HEK293 (cell line): ENCODE measurements at regions not wholly inside any gene's neighbourhood (a gene's known extent, or its start where the extent isn't known, plus 50 kb on each side); places are given as distances from the start of the nearest gene placed in this dataset.
A peak's percentile ranks its signal among the peaks of the same experiment; 100 is the strongest.

ENCODE experiments used
- ZNF530 ChIP-seq: fragments of 450-650 bp; formaldehyde crosslinking; IDR thresholded peaks from 2 replicates; pipeline ENCODE4 v1.5.1; 2016; ENCODE audit warnings: low read depth, missing biosample characterization, missing genetic modification characterization
- ZNF768 ChIP-seq: fragments of 450-650 bp; formaldehyde crosslinking; IDR thresholded peaks from 2 replicates; pipeline ENCODE4 v1.5.1; 2018; ENCODE audit warnings: missing biosample characterization, mild to moderate bottlenecking, missing genetic modification characterization
- TF ChIP-seq, protein P1 (sequence below): fragments of 450-650 bp; formaldehyde crosslinking; IDR thresholded peaks from 2 replicates; pipeline ENCODE4 v1.5.1; 2016; ENCODE audit warnings: missing biosample characterization, missing genetic modification characterization
- TF ChIP-seq, protein P2 (sequence below): fragments of 450-650 bp; formaldehyde crosslinking; IDR thresholded peaks from 2 replicates; pipeline ENCODE4 v1.5.1; 2016; ENCODE audit warnings: missing biosample characterization, missing genetic modification characterization
- TF ChIP-seq, protein P3 (sequence below): fragments of 450-650 bp; formaldehyde crosslinking; IDR thresholded peaks from 2 replicates; pipeline ENCODE4 v1.5.1; 2017; ENCODE audit warnings: missing biosample characterization, missing genetic modification characterization
- TF ChIP-seq, protein P4 (sequence below): fragments of 450-650 bp; formaldehyde crosslinking; IDR thresholded peaks from 2 replicates; pipeline ENCODE4 v1.5.1; 2016; ENCODE audit warnings: missing biosample characterization, missing genetic modification characterization
- TF ChIP-seq, protein P5 (sequence below): IDR thresholded peaks from 2 replicates; pipeline ENCODE4 v1.6.1; 2011; ENCODE audit warnings: mild to moderate bottlenecking, low read depth, low read length, borderline replicate concordance

DNA sequence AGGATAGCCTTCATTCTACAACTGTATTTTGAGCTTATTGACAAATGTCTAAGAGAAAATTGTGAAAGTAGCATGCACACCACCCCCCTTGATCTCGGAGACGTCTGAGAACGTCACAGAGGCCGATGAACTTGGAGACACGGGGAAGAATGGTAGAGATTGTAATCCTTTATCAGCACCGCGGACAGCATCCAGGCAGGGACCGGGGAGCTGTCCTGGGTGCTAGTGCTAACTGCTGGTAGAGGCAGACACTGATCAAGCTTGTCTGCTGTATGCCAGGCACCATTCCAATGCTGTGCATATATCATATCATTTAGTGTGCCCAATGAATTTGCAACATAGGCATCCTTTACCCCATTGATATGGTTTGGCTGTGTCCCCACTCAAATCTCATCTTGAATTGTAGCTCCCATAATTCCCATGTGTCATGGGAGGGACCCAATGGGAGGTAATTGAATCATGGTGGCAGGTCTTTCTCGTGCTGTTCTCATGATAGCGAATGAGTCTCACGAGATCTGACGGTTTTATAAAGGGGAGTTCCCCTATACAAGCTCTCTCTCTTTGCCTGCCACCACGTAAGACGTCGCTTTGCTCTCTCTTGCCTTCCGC is 98.8 kb downstream of the LHX2 start:
- TF ChIP-seq ZNF768 (tag by site-specific recombination) (no peak), ZNF530 (tag by site-specific recombination) (no peak)
- TF ChIP-seq, protein P1, sequence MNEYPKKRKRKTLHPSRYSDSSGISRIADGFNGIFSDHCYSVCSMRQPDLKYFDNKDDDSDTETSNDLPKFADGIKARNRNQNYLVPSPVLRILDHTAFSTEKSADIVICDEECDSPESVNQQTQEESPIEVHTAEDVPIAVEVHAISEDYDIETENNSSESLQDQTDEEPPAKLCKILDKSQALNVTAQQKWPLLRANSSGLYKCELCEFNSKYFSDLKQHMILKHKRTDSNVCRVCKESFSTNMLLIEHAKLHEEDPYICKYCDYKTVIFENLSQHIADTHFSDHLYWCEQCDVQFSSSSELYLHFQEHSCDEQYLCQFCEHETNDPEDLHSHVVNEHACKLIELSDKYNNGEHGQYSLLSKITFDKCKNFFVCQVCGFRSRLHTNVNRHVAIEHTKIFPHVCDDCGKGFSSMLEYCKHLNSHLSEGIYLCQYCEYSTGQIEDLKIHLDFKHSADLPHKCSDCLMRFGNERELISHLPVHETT (tag by site-specific recombination) = no peak
- TF ChIP-seq, protein P2, sequence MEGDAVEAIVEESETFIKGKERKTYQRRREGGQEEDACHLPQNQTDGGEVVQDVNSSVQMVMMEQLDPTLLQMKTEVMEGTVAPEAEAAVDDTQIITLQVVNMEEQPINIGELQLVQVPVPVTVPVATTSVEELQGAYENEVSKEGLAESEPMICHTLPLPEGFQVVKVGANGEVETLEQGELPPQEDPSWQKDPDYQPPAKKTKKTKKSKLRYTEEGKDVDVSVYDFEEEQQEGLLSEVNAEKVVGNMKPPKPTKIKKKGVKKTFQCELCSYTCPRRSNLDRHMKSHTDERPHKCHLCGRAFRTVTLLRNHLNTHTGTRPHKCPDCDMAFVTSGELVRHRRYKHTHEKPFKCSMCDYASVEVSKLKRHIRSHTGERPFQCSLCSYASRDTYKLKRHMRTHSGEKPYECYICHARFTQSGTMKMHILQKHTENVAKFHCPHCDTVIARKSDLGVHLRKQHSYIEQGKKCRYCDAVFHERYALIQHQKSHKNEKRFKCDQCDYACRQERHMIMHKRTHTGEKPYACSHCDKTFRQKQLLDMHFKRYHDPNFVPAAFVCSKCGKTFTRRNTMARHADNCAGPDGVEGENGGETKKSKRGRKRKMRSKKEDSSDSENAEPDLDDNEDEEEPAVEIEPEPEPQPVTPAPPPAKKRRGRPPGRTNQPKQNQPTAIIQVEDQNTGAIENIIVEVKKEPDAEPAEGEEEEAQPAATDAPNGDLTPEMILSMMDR (tag by site-specific recombination) = no peak
- TF ChIP-seq, protein P3, sequence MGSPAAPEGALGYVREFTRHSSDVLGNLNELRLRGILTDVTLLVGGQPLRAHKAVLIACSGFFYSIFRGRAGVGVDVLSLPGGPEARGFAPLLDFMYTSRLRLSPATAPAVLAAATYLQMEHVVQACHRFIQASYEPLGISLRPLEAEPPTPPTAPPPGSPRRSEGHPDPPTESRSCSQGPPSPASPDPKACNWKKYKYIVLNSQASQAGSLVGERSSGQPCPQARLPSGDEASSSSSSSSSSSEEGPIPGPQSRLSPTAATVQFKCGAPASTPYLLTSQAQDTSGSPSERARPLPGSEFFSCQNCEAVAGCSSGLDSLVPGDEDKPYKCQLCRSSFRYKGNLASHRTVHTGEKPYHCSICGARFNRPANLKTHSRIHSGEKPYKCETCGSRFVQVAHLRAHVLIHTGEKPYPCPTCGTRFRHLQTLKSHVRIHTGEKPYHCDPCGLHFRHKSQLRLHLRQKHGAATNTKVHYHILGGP (tag by site-specific recombination) = no peak
- TF ChIP-seq, protein P4, sequence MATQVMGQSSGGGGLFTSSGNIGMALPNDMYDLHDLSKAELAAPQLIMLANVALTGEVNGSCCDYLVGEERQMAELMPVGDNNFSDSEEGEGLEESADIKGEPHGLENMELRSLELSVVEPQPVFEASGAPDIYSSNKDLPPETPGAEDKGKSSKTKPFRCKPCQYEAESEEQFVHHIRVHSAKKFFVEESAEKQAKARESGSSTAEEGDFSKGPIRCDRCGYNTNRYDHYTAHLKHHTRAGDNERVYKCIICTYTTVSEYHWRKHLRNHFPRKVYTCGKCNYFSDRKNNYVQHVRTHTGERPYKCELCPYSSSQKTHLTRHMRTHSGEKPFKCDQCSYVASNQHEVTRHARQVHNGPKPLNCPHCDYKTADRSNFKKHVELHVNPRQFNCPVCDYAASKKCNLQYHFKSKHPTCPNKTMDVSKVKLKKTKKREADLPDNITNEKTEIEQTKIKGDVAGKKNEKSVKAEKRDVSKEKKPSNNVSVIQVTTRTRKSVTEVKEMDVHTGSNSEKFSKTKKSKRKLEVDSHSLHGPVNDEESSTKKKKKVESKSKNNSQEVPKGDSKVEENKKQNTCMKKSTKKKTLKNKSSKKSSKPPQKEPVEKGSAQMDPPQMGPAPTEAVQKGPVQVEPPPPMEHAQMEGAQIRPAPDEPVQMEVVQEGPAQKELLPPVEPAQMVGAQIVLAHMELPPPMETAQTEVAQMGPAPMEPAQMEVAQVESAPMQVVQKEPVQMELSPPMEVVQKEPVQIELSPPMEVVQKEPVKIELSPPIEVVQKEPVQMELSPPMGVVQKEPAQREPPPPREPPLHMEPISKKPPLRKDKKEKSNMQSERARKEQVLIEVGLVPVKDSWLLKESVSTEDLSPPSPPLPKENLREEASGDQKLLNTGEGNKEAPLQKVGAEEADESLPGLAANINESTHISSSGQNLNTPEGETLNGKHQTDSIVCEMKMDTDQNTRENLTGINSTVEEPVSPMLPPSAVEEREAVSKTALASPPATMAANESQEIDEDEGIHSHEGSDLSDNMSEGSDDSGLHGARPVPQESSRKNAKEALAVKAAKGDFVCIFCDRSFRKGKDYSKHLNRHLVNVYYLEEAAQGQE (tag by site-specific recombination) = peak; percentile 100
- TF ChIP-seq, protein P5, sequence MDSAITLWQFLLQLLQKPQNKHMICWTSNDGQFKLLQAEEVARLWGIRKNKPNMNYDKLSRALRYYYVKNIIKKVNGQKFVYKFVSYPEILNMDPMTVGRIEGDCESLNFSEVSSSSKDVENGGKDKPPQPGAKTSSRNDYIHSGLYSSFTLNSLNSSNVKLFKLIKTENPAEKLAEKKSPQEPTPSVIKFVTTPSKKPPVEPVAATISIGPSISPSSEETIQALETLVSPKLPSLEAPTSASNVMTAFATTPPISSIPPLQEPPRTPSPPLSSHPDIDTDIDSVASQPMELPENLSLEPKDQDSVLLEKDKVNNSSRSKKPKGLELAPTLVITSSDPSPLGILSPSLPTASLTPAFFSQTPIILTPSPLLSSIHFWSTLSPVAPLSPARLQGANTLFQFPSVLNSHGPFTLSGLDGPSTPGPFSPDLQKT = no peak
